ENCODE measurements at regions not wholly inside any gene's neighbourhood (a gene's known extent, or its start where the extent isn't known, plus 50 kb on each side); places are given as distances from the start of the nearest gene placed in this dataset.

GRCh38 chr15:77557564-77557963, 75.1 kb downstream of the LINGO1 start:
- H3K27ac ChIP-seq: no peak overlapping the region
- no peak overlapping the region for H3K4me3 ChIP-seq
- WGBS, 2 donors: 82 to 85% methylated on average over 1 of the region's 1 CpG
- intact Hi-C loops (cut with DNase I): loop anchor here in 1 of 3 donors (10.0 kb wide), 1 partner anchor 543 kb away; no protein-coding TSS in a partner anchor
- no peak for ATAC-seq
- TF ChIP-seq CTCF (IDR thresholded peaks at IDR 0.05): no peak
- H3K9me3 ChIP-seq: no peaks in the 10 kb centered on the region
- no peaks in the 10 kb centered on the region for H3K4me1 ChIP-seq
- no peak for FAIRE-seq
- H3K36me3 ChIP-seq: no peaks in the 10 kb centered on the region
- no peak for DNase-seq
- no peaks in the 10 kb centered on the region for H3K27me3 ChIP-seq

GRCh38 chr15:77557144-77557543, 75.6 kb downstream of the LINGO1 start:
- Histone ChIP-seq H3K27me3 (no peaks in the 10 kb centered on the region), H3K4me1 (no peaks in the 10 kb centered on the region), H3K9me3 (no peaks in the 10 kb centered on the region), H3K4me3 (no peak overlapping the region), H3K36me3 (no peaks in the 10 kb centered on the region), H3K27ac (no peak overlapping the region)
- FAIRE-seq: no peak
- WGBS, 2 donors: 50 to 59% methylated on average over 10 of the region's 10 CpGs
- intact Hi-C loops (cut with DNase I): loop anchor here in 1 of 3 donors (10.0 kb wide), 1 partner anchor 542 kb away; no protein-coding TSS in a partner anchor
- ATAC-seq: peak in 1 of 4 donors; percentile 12
- no peak for TF ChIP-seq CTCF (IDR thresholded peaks at IDR 0.05)
- DNase-seq: no peak

DNA sequence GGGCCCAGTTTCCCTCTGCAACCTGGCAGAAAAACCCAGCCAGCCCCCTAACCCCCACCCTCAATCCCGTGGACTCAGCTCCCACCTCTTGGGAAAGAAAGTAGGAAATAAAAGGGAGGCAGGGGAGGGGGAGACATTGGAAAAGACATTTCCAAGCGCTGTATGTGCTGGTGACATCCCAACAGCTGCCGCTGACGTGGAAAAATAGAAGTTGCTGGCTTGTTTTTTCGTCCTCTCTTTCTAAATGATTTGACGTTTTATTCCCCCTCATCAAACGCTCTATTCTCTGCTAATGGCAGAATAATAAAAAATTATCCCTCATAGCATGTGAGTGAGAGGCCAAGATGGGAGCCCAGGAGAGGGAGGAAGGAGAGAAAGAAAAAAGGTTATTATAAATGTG, 76.1 kb downstream of the LINGO1 start:
- DNase-seq (no peak), FAIRE-seq (no peak), ATAC-seq (no peak)
- no peaks in the 10 kb centered on the region for H3K9me3 ChIP-seq
- WGBS, 2 donors: 88 to 89% methylated on average over 7 of the region's 7 CpGs
- H3K4me3 ChIP-seq: no peak overlapping the region
- intact Hi-C loops (cut with DNase I): loop anchor here in 1 of 3 donors (10.0 kb wide), 1 partner anchor 542 kb away; no protein-coding TSS in a partner anchor
- H3K36me3 ChIP-seq: no peaks in the 10 kb centered on the region
- H3K4me1 ChIP-seq: no peaks in the 10 kb centered on the region
- no peaks in the 10 kb centered on the region for H3K27me3 ChIP-seq
- TF ChIP-seq CTCF (IDR thresholded peaks at IDR 0.05): no peak
- no peak overlapping the region for H3K27ac ChIP-seq

GRCh38 chr15:77555232-77555631, 77.5 kb downstream of the LINGO1 start:
- Histone ChIP-seq H3K27me3 (no peaks in the 10 kb centered on the region), H3K27ac (no peak overlapping the region), H3K36me3 (no peaks in the 10 kb centered on the region), H3K4me1 (no peaks in the 10 kb centered on the region), H3K4me3 (no peak overlapping the region), H3K9me3 (no peaks in the 10 kb centered on the region)
- no peak for ATAC-seq
- TF ChIP-seq CTCF (IDR thresholded peaks at IDR 0.05): no peak
- no peak for DNase-seq
- no peak for FAIRE-seq
- intact Hi-C loops (cut with DNase I): loop anchor here in 1 of 3 donors (10.0 kb wide), 1 partner anchor 540 kb away; no protein-coding TSS in a partner anchor
- WGBS, 2 donors: 86 to 87% methylated on average over 8 of the region's 8 CpGs

- H3K27ac ChIP-seq: no peak overlapping the region
- TF ChIP-seq CTCF (IDR thresholded peaks at IDR 0.05): no peak
- H3K9me3 ChIP-seq: no peaks in the 10 kb centered on the region
- H3K4me3 ChIP-seq: no peak overlapping the region
- H3K36me3 ChIP-seq: no peaks in the 10 kb centered on the region
- ATAC-seq (no peak), DNase-seq (peak in 1 of 6 donors; percentile 19), FAIRE-seq (no peak)
- no peaks in the 10 kb centered on the region for H3K27me3 ChIP-seq
- 68 to 70% methylated on average over 11 of the region's 11 CpGs for whole genome bisulfite sequencing, 2 donors
- intact Hi-C loops (cut with DNase I): loop anchor here in 1 of 3 donors (10.0 kb wide), 1 partner anchor 540 kb away; no protein-coding TSS in a partner anchor
- no peaks in the 10 kb centered on the region for H3K4me1 ChIP-seq
Measured at GRCh38 chr15:77554306-77555080, 78.2 kb downstream of the LINGO1 start.
